SK-N-SH treated with all-trans-retinoic acid at 6 μM for 48 hours (cell line): ENCODE measurements at regions not wholly inside any gene's neighbourhood (a gene's known extent, or its start where the extent isn't known, plus 50 kb on each side); places are given as distances from the start of the nearest gene placed in this dataset.

Experiments
- ATAC-seq: fragments of 200-7000 bp; cut with Tn5 transposase; 3 replicates; pipeline ENCODE4 v1.9.1; 2020; ENCODE audit warnings: mild to moderate bottlenecking, moderate library complexity
- ARNTL ChIP-seq: fragments of 450-650 bp; formaldehyde crosslinking; IDR thresholded peaks from 2 replicates; pipeline ENCODE4 v1.5.0; 2020; ENCODE audit warnings: low read depth, mild to moderate bottlenecking, moderate library complexity, borderline replicate concordance
- BACH2 ChIP-seq: fragments of 250-450 bp; sonication (Bioruptor Pico); IDR thresholded peaks from 2 replicates; pipeline ENCODE4 v1.9.0; 2021; ENCODE audit warnings: mild to moderate bottlenecking, borderline replicate concordance
- CSDC2 ChIP-seq: fragments of 250-450 bp; sonication (Bioruptor Pico); IDR thresholded peaks from 2 replicates; pipeline ENCODE4 v1.5.0; 2020; ENCODE audit warnings: mild to moderate bottlenecking, moderate library complexity
- CSRNP3 ChIP-seq: fragments of 250-450 bp; sonication (Bioruptor Pico); IDR thresholded peaks from 2 replicates; pipeline ENCODE4 v1.5.1; 2021; ENCODE audit warnings: mild to moderate bottlenecking, moderate library complexity
- GLIS3 ChIP-seq: fragments of 250-450 bp; sonication (Bioruptor Pico); IDR thresholded peaks from 2 replicates; pipeline ENCODE4 v1.5.0; 2020; ENCODE audit warnings: mild to moderate bottlenecking, moderate library complexity
- ISL1 ChIP-seq: fragments of 250-450 bp; sonication (Bioruptor Pico); IDR thresholded peaks from 2 replicates; pipeline ENCODE4 v2.1.2; 2022; ENCODE audit warnings: mild to moderate bottlenecking, moderate library complexity
- OSR1 ChIP-seq: fragments of 250-450 bp; sonication (Bioruptor Pico); IDR thresholded peaks from 2 replicates; pipeline ENCODE4 v1.8.0; 2022; ENCODE audit warnings: moderate library complexity, mild to moderate bottlenecking, inconsistent platforms
- TOX ChIP-seq: fragments of 250-450 bp; sonication (Bioruptor Pico); IDR thresholded peaks from 2 replicates; pipeline ENCODE4 v1.8.0; 2021; ENCODE audit warnings: mild to moderate bottlenecking, moderate library complexity, borderline replicate concordance
- ZC3H10 ChIP-seq: fragments of 250-450 bp; sonication (Bioruptor Pico); IDR thresholded peaks from 2 replicates; pipeline ENCODE4 v1.5.1; 2021; ENCODE audit warnings: mild to moderate bottlenecking, moderate library complexity
- ZFP3 ChIP-seq: fragments of 250-450 bp; sonication (Bioruptor Pico); IDR thresholded peaks from 2 replicates; pipeline ENCODE4 v1.5.0; 2020; ENCODE audit warnings: mild to moderate bottlenecking, moderate library complexity
- ZFP30 ChIP-seq: fragments of 450-650 bp; formaldehyde crosslinking; IDR thresholded peaks from 2 replicates; pipeline ENCODE4 v1.5.0; 2022; ENCODE audit warnings: mild to moderate bottlenecking, moderate library complexity
- ZNF565 ChIP-seq: fragments of 450-650 bp; formaldehyde crosslinking; conservative IDR thresholded peaks from 2 replicates; pipeline ENCODE4 v1.5.0; 2020; ENCODE audit warnings: low read depth, mild to moderate bottlenecking, moderate library complexity
- ZNF70 ChIP-seq: fragments of 450-650 bp; formaldehyde crosslinking; IDR thresholded peaks from 2 replicates; pipeline ENCODE4 v1.5.0; 2020; ENCODE audit warnings: mild to moderate bottlenecking, moderate library complexity
- ZNF8 ChIP-seq: fragments of 450-650 bp; formaldehyde crosslinking; IDR thresholded peaks from 2 replicates; pipeline ENCODE4 v1.5.0; 2020; ENCODE audit warnings: mild to moderate bottlenecking, moderate library complexity
- TF ChIP-seq, protein P1 (sequence below): fragments of 250-450 bp; sonication (Bioruptor Pico); IDR thresholded peaks from 2 replicates; pipeline ENCODE4 v1.5.0; 2020; ENCODE audit warnings: mild to moderate bottlenecking, moderate library complexity
- TF ChIP-seq, protein P2 (sequence below): fragments of 250-450 bp; sonication (Bioruptor Pico); IDR thresholded peaks from 2 replicates; pipeline ENCODE4 v1.8.0; 2020; ENCODE audit warnings: mild to moderate bottlenecking, moderate library complexity, borderline replicate concordance
- TF ChIP-seq, protein P3 (sequence below): fragments of 250-450 bp; sonication (Bioruptor Pico); IDR thresholded peaks from 2 replicates; pipeline ENCODE4 v1.5.1; 2020; ENCODE audit warnings: low read depth, mild to moderate bottlenecking, moderate library complexity

DNA sequence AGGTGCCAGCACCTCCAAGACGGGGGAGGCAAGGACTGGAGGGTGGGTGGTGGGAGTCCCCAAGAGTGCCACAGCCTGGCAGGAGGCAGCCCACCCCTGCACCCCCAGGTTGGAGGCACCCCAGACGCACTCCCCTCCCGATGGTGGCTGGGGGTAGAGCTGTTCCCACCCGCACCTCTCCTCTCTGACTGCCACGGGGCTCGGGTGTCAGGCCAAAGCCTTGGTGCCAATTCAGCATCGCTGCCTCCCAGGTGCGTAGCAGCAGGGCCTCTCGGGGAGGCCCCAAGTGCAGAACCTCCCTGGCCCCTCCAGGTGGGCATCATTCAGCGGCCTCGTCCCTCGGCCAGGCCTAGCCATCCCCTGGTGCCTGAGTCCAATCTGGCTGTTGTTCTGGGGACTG, 81.1 kb downstream of the ENGASE start (continued):
- TF ChIP-seq, protein P1, sequence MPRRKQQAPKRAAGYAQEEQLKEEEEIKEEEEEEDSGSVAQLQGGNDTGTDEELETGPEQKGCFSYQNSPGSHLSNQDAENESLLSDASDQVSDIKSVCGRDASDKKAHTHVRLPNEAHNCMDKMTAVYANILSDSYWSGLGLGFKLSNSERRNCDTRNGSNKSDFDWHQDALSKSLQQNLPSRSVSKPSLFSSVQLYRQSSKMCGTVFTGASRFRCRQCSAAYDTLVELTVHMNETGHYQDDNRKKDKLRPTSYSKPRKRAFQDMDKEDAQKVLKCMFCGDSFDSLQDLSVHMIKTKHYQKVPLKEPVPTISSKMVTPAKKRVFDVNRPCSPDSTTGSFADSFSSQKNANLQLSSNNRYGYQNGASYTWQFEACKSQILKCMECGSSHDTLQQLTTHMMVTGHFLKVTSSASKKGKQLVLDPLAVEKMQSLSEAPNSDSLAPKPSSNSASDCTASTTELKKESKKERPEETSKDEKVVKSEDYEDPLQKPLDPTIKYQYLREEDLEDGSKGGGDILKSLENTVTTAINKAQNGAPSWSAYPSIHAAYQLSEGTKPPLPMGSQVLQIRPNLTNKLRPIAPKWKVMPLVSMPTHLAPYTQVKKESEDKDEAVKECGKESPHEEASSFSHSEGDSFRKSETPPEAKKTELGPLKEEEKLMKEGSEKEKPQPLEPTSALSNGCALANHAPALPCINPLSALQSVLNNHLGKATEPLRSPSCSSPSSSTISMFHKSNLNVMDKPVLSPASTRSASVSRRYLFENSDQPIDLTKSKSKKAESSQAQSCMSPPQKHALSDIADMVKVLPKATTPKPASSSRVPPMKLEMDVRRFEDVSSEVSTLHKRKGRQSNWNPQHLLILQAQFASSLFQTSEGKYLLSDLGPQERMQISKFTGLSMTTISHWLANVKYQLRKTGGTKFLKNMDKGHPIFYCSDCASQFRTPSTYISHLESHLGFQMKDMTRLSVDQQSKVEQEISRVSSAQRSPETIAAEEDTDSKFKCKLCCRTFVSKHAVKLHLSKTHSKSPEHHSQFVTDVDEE = no peak
- no peak for TF ChIP-seq ZNF70
- TF ChIP-seq, protein P2, sequence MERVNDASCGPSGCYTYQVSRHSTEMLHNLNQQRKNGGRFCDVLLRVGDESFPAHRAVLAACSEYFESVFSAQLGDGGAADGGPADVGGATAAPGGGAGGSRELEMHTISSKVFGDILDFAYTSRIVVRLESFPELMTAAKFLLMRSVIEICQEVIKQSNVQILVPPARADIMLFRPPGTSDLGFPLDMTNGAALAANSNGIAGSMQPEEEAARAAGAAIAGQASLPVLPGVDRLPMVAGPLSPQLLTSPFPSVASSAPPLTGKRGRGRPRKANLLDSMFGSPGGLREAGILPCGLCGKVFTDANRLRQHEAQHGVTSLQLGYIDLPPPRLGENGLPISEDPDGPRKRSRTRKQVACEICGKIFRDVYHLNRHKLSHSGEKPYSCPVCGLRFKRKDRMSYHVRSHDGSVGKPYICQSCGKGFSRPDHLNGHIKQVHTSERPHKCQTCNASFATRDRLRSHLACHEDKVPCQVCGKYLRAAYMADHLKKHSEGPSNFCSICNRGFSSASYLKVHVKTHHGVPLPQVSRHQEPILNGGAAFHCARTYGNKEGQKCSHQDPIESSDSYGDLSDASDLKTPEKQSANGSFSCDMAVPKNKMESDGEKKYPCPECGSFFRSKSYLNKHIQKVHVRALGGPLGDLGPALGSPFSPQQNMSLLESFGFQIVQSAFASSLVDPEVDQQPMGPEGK (CRISPR knock-in tag) = no peak
- no peak for TF ChIP-seq ISL1 (CRISPR knock-in tag)
- no peak for TF ChIP-seq ZNF8 (CRISPR knock-in tag)
- TF ChIP-seq GLIS3 (CRISPR knock-in tag) = no peak
- TF ChIP-seq CSDC2 (CRISPR knock-in tag) = no peak
- TF ChIP-seq ZFP30 (CRISPR knock-in tag) = no peak

DNA sequence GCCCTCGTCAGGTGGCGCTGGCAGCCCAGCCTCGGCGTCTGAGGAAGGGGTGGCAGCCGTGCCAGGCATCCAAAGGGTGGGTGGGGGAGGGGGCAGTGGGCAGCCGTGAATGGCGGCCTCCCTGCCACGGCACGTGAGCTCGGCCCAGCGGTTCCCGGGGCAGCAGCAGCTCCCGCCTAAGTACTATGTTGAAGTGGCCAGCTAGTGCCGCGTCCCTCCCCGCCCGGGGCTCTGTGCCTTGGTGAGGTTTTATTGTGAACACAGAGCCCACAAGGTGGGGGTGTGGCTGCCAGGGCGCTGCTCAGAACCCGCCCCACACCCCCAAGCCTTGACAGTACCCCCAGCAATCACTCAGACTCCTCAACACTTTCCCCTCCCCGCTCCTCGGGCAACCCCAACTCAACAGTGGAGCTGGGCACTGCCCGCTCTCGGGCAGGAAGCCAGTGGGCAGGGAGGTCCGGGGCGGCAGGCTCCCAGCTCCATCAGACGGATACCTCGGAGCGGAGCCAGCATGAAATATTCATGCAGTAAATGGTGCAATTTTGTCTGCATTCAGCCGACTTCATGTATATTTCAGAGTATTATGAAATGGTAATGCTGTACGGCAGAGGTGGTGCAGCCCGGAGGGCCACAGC, 80.4 kb downstream of the ENGASE start:
- ATAC-seq = no peak

DNA sequence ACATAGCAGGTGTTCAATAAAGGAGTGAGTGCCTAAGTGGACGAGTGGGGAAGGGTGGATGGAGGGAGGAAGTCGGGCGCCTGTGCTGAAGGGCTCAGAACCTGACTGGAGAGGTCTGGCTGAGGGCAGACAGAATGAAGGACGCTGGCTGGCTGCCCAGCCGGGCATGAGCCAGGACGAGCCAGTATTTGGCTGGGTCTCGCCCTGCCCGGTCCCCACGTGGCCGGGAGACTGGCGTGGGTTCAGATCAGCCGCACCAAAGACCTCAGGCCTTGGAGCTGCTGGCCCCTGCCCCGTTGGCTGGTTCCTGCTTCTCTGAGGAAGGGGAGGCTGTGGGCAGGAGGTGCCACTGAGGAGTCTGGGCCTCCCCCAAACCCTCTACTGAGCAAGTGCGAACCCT, 79.8 kb downstream of the ENGASE start:
- TF ChIP-seq BACH2 (CRISPR knock-in tag) (no peak), ZNF565 (CRISPR knock-in tag) (no peak), CSRNP3 (no peak)
- TF ChIP-seq, protein P2 (CRISPR knock-in tag) = no peak
- no peak; the same call in 2 of the 3 replicates for ATAC-seq

More for the DNA sequence above, 80.4 kb downstream of the ENGASE start:
- TF ChIP-seq OSR1 (CRISPR knock-in tag) = no peak

DNA sequence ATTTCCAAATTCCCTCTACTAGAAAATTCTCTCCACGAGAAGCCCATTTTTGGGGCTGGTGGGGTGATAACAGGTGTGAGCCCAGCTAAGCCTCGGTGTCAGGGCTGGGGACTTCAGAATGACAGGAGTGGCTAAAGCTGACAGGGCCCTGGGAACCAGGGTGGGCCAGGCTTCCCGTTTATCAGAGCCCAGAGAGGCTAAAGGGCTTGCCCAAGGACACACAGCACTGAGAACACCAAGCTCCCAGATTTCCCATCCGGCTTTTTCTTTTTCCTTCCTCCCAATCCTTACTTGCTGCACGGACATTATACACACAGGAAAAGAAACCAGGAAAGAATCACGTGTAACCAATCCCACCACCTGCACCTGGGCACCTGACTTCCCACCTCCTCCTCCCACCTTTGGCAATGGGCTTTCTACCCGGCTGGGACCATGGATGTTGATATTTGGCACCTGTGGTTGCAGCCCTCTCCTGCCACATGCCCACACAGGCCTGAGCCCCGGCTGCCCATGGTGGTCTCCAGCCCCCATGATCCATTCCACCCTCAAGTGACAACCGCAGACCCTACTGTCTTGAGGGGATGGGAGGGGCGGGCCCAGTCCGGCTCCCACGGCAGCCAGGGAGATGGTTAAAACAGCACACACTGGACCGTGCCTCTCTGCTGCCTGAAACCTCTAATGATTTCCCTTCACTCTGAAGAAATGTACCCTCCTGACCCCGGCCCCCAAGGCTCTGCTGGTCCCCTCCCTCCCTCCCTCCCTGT, 78.9 kb downstream of the ENGASE start:
- no peak for ATAC-seq
- no peak for TF ChIP-seq TOX (CRISPR knock-in tag)
- TF ChIP-seq ZC3H10 (CRISPR knock-in tag) = no peak
- TF ChIP-seq, protein P1 = no peak
- no peak for TF ChIP-seq ARNTL (CRISPR knock-in tag)
- TF ChIP-seq, protein P3, sequence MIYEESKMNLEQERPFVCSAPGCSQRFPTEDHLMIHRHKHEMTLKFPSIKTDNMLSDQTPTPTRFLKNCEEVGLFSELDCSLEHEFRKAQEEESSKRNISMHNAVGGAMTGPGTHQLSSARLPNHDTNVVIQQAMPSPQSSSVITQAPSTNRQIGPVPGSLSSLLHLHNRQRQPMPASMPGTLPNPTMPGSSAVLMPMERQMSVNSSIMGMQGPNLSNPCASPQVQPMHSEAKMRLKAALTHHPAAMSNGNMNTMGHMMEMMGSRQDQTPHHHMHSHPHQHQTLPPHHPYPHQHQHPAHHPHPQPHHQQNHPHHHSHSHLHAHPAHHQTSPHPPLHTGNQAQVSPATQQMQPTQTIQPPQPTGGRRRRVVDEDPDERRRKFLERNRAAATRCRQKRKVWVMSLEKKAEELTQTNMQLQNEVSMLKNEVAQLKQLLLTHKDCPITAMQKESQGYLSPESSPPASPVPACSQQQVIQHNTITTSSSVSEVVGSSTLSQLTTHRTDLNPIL (CRISPR knock-in tag) = no peak
- no peak for TF ChIP-seq OSR1 (CRISPR knock-in tag)
- no peak for TF ChIP-seq ZNF8 (CRISPR knock-in tag)
- no peak for TF ChIP-seq ZFP3 (CRISPR knock-in tag)
- TF ChIP-seq CSRNP3 = no peak
- no peak for TF ChIP-seq ZNF70
